Neural progenitor cell (in vitro differentiated cells): ENCODE measurements at regions not wholly inside any gene's neighbourhood (a gene's known extent, or its start where the extent isn't known, plus 50 kb on each side); places are given as distances from the start of the nearest gene placed in this dataset.

Source experiments
- EZH2 ChIP-seq: fragments of 200-600 bp; sonication (generic); IDR thresholded peaks from 2 replicates; pipeline ENCODE4 v1.6.1; 2017; ENCODE audit warnings: antibody characterized with exemption, mild to moderate bottlenecking, moderate library complexity
- EZH2phosphoT487 ChIP-seq: fragments of 200-600 bp; sonication (generic); IDR thresholded peaks from 2 replicates; pipeline ENCODE4 v1.6.1; 2017; ENCODE audit warnings: antibody characterized with exemption
- TF ChIP-seq, protein P1 (sequence below): fragments of 200-600 bp; sonication (generic); IDR thresholded peaks from 2 replicates; pipeline ENCODE4 v1.5.1; 2017; ENCODE audit warnings: antibody characterized with exemption, mild to moderate bottlenecking

DNA sequence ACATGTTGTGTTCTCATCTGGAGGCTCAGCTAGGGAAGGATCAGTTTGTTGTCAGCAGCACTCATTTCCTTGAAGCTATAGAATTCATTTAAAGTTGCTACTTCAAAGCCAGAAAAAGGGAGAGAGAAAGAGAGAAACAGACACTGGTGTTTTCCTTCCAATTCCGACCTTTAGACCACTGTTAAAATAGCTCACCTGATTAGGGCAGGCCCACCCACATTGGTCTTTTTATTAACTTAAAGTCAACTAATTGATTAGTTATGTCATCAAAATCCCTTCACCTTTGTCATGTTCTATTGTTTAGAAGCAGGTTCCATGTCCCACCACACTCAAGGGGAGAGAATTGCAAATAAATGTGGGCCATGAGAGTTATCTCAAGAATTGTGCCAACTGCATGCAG lies 560.2 kb downstream of the PCDH17 start:
- TF ChIP-seq, protein P1, sequence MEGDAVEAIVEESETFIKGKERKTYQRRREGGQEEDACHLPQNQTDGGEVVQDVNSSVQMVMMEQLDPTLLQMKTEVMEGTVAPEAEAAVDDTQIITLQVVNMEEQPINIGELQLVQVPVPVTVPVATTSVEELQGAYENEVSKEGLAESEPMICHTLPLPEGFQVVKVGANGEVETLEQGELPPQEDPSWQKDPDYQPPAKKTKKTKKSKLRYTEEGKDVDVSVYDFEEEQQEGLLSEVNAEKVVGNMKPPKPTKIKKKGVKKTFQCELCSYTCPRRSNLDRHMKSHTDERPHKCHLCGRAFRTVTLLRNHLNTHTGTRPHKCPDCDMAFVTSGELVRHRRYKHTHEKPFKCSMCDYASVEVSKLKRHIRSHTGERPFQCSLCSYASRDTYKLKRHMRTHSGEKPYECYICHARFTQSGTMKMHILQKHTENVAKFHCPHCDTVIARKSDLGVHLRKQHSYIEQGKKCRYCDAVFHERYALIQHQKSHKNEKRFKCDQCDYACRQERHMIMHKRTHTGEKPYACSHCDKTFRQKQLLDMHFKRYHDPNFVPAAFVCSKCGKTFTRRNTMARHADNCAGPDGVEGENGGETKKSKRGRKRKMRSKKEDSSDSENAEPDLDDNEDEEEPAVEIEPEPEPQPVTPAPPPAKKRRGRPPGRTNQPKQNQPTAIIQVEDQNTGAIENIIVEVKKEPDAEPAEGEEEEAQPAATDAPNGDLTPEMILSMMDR = no peak
- TF ChIP-seq EZH2 = no peak
- TF ChIP-seq EZH2phosphoT487 = no peak
